ENCODE measurements at regions not wholly inside any gene's neighbourhood (a gene's known extent, or its start where the extent isn't known, plus 50 kb on each side); places are given as distances from the start of the nearest gene placed in this dataset.

DNA sequence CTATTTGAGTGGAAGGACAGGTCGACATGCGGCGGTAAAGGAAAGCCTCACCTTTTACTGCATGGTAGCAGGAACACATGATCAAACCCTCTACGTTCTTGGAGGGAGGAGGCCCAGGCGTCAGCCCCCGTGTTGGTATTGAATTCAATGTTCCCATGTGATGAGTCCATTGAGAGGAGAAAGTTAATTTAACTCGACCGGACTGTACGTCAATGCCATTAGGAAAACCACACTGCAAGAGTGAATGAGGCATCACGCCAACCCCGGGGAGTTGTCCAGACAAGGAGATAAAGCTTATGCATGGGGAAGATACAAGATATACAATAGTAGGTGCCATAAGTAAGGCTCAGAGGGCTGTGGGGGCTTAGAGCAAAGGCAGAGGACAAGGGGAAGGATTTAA, 213.9 kb upstream of the ECI2 start:
- Histone ChIP-seq H3K4me1 (peaks cover 26 to 45% (median 31%) of the 10 kb centered on the region in 4 donors), H3K4me3 (no peak overlapping the region), H3K36me3 (no peaks in the 10 kb centered on the region), H3K9me3 (no peaks in the 10 kb centered on the region), H3K27ac (replicated peaks in 1 of 4) (peak overlapping the region; percentile 5 to 59 (median 11)), H3K27me3 (no peaks in the 10 kb centered on the region)
- WGBS = 92% methylated on average over 11 of the region's 11 CpGs
- intact Hi-C loops (cut with DNase I) = no loop called here
- peak; percentile 82 for DNase-seq (ENCODE audit: extremely low spot score)
- TF ChIP-seq POLR2A (IDR thresholded peaks at IDR 0.05; ENCODE audit: low read depth) (no peak), POLR2AphosphoS5 (IDR thresholded peaks at IDR 0.05) (no peak), EP300 (IDR thresholded peaks at IDR 0.05) (no peak)
- TF ChIP-seq, protein P1, sequence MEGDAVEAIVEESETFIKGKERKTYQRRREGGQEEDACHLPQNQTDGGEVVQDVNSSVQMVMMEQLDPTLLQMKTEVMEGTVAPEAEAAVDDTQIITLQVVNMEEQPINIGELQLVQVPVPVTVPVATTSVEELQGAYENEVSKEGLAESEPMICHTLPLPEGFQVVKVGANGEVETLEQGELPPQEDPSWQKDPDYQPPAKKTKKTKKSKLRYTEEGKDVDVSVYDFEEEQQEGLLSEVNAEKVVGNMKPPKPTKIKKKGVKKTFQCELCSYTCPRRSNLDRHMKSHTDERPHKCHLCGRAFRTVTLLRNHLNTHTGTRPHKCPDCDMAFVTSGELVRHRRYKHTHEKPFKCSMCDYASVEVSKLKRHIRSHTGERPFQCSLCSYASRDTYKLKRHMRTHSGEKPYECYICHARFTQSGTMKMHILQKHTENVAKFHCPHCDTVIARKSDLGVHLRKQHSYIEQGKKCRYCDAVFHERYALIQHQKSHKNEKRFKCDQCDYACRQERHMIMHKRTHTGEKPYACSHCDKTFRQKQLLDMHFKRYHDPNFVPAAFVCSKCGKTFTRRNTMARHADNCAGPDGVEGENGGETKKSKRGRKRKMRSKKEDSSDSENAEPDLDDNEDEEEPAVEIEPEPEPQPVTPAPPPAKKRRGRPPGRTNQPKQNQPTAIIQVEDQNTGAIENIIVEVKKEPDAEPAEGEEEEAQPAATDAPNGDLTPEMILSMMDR (IDR thresholded peaks at IDR 0.05) = no peak

DNA sequence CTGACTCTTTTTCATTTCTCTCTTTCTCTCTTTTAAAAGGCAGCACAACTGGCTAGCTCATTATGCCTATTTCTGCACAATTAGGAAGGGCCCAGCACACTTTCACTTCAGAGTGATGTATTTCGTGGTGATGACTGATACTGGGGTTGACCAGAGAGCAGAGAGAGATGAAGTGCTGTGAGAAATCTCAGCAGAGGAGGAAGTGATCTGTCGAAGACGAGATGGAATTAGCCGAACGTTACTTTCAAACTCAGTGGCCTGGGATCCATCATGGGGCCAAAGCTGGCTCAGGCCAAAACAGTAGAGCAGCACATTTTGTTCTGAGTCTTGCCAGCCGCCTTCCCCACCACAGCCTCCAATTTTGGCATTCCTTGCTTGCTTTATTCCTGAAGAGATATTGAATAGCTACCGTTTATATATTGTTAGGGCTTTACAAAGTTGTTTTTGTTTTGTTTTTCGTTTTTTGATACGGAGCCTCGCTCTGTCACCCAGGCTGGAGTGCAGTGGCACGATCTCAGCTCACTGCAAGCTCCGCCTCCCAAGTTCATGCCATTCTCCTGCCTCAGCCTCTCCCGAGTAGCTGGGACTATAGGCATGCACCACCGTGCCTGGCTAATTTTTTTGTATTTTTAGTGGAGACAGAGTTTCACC, 213.2 kb upstream of the ECI2 start:
- H3K9me3 ChIP-seq = no peaks in the 10 kb centered on the region
- no peaks in the 10 kb centered on the region for H3K27me3 ChIP-seq
- H3K27ac ChIP-seq (replicated peaks in 1 of 4) = peak overlapping the region; percentile 5 to 59 (median 21)
- TF ChIP-seq POLR2A (IDR thresholded peaks at IDR 0.05; ENCODE audit: low read depth) (no peak), POLR2AphosphoS5 (IDR thresholded peaks at IDR 0.05) (peak; percentile 50 to 54)
- TF ChIP-seq, protein P1 (IDR thresholded peaks at IDR 0.05) = no peak
- 68% methylated on average over 14 of the region's 14 CpGs for WGBS
- peaks cover 26 to 45% (median 31%) of the 10 kb centered on the region in 4 donors for H3K4me1 ChIP-seq
- H3K36me3 ChIP-seq = no peaks in the 10 kb centered on the region
- peak; percentile 90 for DNase-seq (ENCODE audit: extremely low spot score)
- no peak overlapping the region for H3K4me3 ChIP-seq
- intact Hi-C loops (cut with DNase I) = no loop called here

DNA sequence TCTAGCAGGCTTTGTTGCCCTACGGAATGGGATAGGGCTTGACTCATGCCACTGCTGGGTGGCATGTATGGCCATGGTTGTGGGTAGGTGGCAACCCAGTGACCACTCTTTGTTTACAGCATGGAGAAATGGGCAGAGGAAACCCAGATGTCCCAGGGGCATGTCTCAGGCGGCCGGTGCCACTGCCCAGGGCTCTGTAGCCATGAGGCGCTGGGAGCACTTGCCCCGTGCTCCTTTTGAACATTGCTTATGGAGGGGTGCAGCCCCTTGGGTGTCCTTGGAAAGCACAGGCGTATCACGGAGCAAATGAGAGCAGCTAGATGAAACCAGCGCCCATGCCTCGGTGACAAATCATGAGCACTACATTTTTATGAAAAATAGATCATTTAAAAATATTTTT, 212.5 kb upstream of the ECI2 start:
- 94% methylated on average over 6 of the region's 9 CpGs for WGBS
- no peaks in the 10 kb centered on the region for H3K36me3 ChIP-seq
- intact Hi-C loops (cut with DNase I) = no loop called here
- TF ChIP-seq, protein P1 (IDR thresholded peaks at IDR 0.05) = no peak
- TF ChIP-seq POLR2A (IDR thresholded peaks at IDR 0.05; ENCODE audit: low read depth) = no peak
- no peak for TF ChIP-seq POLR2AphosphoS5 (IDR thresholded peaks at IDR 0.05)
- no peak for TF ChIP-seq EP300 (IDR thresholded peaks at IDR 0.05)
- H3K27me3 ChIP-seq = no peaks in the 10 kb centered on the region
- H3K4me3 ChIP-seq = no peak overlapping the region
- peak; percentile 68 for DNase-seq (ENCODE audit: extremely low spot score)
- peak overlapping the region in 2 of 4 donors; percentile 31 to 59 for H3K27ac ChIP-seq (replicated peaks in 1 of 4)
- H3K9me3 ChIP-seq = no peaks in the 10 kb centered on the region
- H3K4me1 ChIP-seq = peaks cover 26 to 44% (median 30%) of the 10 kb centered on the region in 4 donors

DNA sequence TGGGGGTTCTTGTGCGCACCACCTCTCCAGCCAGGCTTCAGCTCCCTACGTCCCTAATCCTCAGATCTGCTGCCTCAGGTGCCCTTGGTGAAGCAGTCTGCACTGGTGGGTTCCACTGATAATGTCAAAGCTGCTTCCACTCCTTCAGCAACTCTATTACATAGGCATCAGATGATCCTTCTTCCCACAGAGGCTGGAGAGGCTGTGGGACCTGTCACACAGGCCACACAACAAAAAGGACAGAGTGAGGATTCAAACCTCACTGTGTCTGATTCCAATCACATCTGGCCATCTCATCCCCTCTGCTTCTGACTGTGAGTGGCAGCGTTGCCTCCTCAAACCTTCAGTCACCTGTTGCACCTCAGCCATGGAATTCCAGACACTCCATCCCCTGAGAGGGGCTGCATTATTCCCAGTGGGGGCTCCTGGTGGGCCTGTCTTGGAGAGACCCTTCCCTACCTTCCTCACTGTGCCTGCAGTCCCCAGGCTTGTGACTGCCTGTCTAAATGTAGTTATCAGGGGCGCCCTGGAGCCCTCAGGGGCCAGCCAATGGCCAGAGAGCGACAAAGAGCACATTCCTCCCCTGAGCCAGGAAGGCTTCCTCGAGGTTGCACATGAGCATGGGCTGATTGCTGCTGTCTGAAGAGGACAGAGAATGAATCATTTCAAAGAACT, 211.4 kb upstream of the ECI2 start:
- peaks cover 15 to 33% (median 23%) of the 10 kb centered on the region in 4 donors for H3K4me1 ChIP-seq
- TF ChIP-seq, protein P1 (IDR thresholded peaks at IDR 0.05) = no peak
- no peak for TF ChIP-seq EP300 (IDR thresholded peaks at IDR 0.05)
- TF ChIP-seq POLR2A (IDR thresholded peaks at IDR 0.05; ENCODE audit: low read depth) = no peak
- no peak for TF ChIP-seq POLR2AphosphoS5 (IDR thresholded peaks at IDR 0.05)
- intact Hi-C loops (cut with DNase I) = no loop called here
- H3K9me3 ChIP-seq = no peaks in the 10 kb centered on the region
- no peaks in the 10 kb centered on the region for H3K27me3 ChIP-seq
- no peak overlapping the region for H3K27ac ChIP-seq (replicated peaks in 1 of 4)
- H3K4me3 ChIP-seq = no peak overlapping the region
- DNase-seq (ENCODE audit: extremely low spot score) = peak; percentile 72
- 84% methylated on average over 6 of the region's 6 CpGs for WGBS
- H3K36me3 ChIP-seq = no peaks in the 10 kb centered on the region
